RWPE2 (cell line): ENCODE measurements at regions not wholly inside any gene's neighbourhood (a gene's known extent, or its start where the extent isn't known, plus 50 kb on each side); places are given as distances from the start of the nearest gene placed in this dataset.

Experiments used
- ATAC-seq: fragments of 200-7000 bp; cut with Tn5 transposase; 3 replicates; pipeline ENCODE4 v1.9.1; 2021; ENCODE audit warnings: low read depth
- DNase-seq: peaks from one replicate; pipeline ENCODE4 v3.0.0-alpha.2; 2020; ENCODE audit warnings: low spot score
- H3K27ac ChIP-seq: fragments of 450-650 bp; 2 replicates; pipeline ENCODE4 v1.5.1; 2017; ENCODE audit warnings: mild to moderate bottlenecking; ENCODE audit not compliant: poor library complexity, severe bottlenecking
- H3K27me3 ChIP-seq: fragments of 250-450 bp; sonication (Bioruptor Pico); 2 replicates; pipeline ENCODE4 v1.5.1; 2021; ENCODE audit warnings: mild to moderate bottlenecking, moderate library complexity; ENCODE audit not compliant: insufficient read depth, poor library complexity, severe bottlenecking
- H3K36me3 ChIP-seq: fragments of 250-450 bp; sonication (Bioruptor Pico); 2 replicates; pipeline ENCODE4 v1.5.1; 2020; ENCODE audit warnings: low read depth, mild to moderate bottlenecking, moderate library complexity
- H3K4me1 ChIP-seq: fragments of 250-450 bp; sonication (Bioruptor Pico); 2 replicates; pipeline ENCODE4 v1.5.1; 2021; ENCODE audit warnings: mild to moderate bottlenecking, moderate library complexity; ENCODE audit not compliant: insufficient read depth, poor library complexity, severe bottlenecking
- H3K4me3 ChIP-seq: fragments of 250-450 bp; sonication (Bioruptor Pico); 2 replicates; pipeline ENCODE4 v1.5.1; 2021; ENCODE audit warnings: mild to moderate bottlenecking, moderate library complexity; ENCODE audit not compliant: severe bottlenecking
- H3K9me3 ChIP-seq: fragments of 250-450 bp; sonication (Bioruptor Pico); 2 replicates; pipeline ENCODE4 v1.5.1; 2021; ENCODE audit warnings: mild to moderate bottlenecking, moderate library complexity; ENCODE audit not compliant: severe bottlenecking
- TF ChIP-seq, protein P1 (sequence below): fragments of 450-650 bp; IDR thresholded peaks from one replicate; pipeline ENCODE4 v1.5.1; 2017; ENCODE audit warnings: mild to moderate bottlenecking, moderate library complexity; ENCODE audit not compliant: poor library complexity, severe bottlenecking

DNA sequence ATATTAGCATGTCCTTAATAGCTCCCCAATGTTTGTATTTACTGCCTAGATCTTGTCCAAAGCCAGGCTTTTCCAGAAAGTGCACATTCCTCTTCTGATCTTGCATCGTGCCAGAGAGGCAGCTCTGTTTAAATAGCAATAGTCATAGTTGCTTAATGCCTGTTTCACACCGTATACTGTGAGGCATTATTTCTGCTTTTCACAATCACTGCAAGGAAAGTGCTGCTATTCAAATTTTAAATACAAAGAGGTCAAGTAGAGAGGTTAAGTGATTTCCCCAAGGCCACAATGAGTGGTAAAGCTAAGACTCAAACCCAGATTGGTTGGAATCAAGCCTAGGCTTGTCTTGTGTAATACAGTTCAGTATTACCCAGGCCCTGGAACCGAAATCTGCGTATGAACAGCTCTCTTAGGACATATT lies 153.6 kb downstream of the SNX18 start:
- ATAC-seq (peak; percentile 94), DNase-seq (no peak)
- Histone ChIP-seq H3K4me3 (no peak overlapping the region), H3K27ac (peak overlapping the region; percentile 38), H3K36me3 (no peaks in the 10 kb centered on the region), H3K27me3 (no peaks in the 10 kb centered on the region), H3K9me3 (no peaks in the 10 kb centered on the region), H3K4me1 (peaks cover 12% of the 10 kb centered on the region)
- TF ChIP-seq, protein P1, sequence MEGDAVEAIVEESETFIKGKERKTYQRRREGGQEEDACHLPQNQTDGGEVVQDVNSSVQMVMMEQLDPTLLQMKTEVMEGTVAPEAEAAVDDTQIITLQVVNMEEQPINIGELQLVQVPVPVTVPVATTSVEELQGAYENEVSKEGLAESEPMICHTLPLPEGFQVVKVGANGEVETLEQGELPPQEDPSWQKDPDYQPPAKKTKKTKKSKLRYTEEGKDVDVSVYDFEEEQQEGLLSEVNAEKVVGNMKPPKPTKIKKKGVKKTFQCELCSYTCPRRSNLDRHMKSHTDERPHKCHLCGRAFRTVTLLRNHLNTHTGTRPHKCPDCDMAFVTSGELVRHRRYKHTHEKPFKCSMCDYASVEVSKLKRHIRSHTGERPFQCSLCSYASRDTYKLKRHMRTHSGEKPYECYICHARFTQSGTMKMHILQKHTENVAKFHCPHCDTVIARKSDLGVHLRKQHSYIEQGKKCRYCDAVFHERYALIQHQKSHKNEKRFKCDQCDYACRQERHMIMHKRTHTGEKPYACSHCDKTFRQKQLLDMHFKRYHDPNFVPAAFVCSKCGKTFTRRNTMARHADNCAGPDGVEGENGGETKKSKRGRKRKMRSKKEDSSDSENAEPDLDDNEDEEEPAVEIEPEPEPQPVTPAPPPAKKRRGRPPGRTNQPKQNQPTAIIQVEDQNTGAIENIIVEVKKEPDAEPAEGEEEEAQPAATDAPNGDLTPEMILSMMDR: no peak

DNA sequence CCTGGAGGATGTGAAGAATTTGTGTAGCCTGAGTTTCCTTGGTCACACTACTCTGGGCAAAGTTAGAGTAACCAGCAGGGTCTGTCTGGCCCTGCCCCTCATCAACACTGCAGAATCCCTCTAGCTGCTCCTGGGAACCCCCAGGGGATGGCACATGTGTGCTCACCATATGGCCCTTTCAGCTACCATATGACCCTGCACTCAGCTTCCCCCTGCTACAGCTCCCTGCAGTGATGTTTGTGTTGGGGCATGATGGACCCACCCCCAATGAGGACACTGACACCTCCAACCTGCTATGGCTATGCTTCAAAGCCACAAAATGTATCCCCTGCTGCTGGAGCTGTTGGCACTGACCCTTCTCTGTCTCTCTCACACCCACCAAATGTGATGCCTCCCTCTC lies 152.7 kb downstream of the SNX18 start:
- H3K4me3 ChIP-seq: no peak overlapping the region
- H3K27me3 ChIP-seq: no peaks in the 10 kb centered on the region
- TF ChIP-seq, protein P1: no peak
- H3K9me3 ChIP-seq: no peaks in the 10 kb centered on the region
- DNase-seq (no peak), ATAC-seq (no peak)
- H3K27ac ChIP-seq: peak overlapping the region; percentile 38
- peaks cover 12% of the 10 kb centered on the region for H3K4me1 ChIP-seq
- no peaks in the 10 kb centered on the region for H3K36me3 ChIP-seq

DNA sequence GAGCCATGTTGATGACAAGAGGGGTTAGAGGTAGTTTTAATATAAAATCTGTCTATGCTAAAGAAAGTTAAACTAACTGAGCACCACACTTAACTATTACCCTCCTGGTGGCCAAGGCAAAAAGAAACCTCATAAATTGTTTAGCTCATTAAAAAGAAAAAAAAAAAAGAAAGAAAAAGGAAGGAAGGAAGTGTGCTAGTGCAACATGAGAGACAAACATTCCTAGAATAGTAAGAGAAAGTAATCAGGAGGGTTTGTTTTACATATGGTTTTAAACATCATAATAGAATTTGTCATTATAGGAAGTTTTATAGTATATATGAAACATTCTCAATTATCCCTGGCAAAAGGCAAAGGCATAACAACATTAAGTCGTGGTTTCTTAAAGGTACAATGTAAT lies 152.3 kb downstream of the SNX18 start:
- Histone ChIP-seq H3K4me3 (no peak overlapping the region), H3K27ac (no peak overlapping the region), H3K9me3 (no peaks in the 10 kb centered on the region), H3K27me3 (no peaks in the 10 kb centered on the region), H3K36me3 (no peaks in the 10 kb centered on the region), H3K4me1 (peaks cover 12% of the 10 kb centered on the region)
- DNase-seq: no peak
- ATAC-seq: no peak
- TF ChIP-seq, protein P1: no peak

DNA sequence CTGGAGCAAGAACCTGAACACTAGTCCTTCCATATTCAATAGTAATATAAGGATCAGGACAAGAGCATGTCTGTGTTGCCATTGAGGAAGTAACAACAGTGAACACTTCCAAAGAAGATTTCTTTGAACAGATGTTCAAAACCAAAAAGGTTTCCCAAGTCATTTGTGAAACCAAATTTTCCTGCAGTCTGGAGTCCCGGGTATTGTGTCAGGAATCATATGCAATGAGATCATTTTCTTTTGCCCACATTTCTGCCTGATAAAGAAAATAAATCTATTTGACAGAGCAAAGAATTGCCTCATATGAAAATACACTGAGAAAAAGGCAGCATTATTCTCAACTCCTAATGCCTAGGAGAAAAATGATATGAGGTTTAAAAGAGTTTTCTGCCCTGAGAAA lies 151.7 kb downstream of the SNX18 start:
- no peaks in the 10 kb centered on the region for H3K9me3 ChIP-seq
- H3K27ac ChIP-seq: no peak overlapping the region
- peaks cover 12% of the 10 kb centered on the region for H3K4me1 ChIP-seq
- H3K36me3 ChIP-seq: no peaks in the 10 kb centered on the region
- no peak overlapping the region for H3K4me3 ChIP-seq
- ATAC-seq: no peak
- H3K27me3 ChIP-seq: no peaks in the 10 kb centered on the region
- TF ChIP-seq, protein P1: no peak
- DNase-seq: no peak

DNA sequence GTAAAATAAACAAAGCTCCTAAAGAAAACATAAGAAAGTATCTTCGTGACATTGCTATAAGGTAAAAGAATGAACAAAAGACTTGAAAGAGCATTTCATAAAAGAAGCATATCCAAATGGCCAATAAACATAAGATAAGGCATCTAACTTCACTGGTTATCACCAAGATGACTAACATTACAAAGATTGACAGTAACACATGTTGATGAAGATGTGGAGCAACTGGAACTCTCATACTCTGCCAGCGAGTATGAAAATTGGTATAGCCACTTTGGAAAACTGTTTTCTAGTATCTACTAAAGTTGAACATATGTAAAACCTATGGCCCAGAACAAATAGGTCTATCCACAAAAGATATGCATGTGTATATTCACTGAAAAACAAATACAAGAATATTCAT lies 150.5 kb downstream of the SNX18 start:
- H3K27me3 ChIP-seq: no peaks in the 10 kb centered on the region
- no peak for ATAC-seq
- no peak for DNase-seq
- no peaks in the 10 kb centered on the region for H3K36me3 ChIP-seq
- TF ChIP-seq, protein P1: no peak
- peaks cover 16% of the 10 kb centered on the region for H3K4me1 ChIP-seq
- H3K4me3 ChIP-seq: no peak overlapping the region
- no peaks in the 10 kb centered on the region for H3K9me3 ChIP-seq
- no peak overlapping the region for H3K27ac ChIP-seq
